CD14-positive monocyte (primary cell): ENCODE measurements at regions not wholly inside any gene's neighbourhood (a gene's known extent, or its start where the extent isn't known, plus 50 kb on each side); places are given as distances from the start of the nearest gene placed in this dataset.

Experiments used
- DNase-seq, 3 donors: peaks; one replicate each; pipeline ENCODE4 v3.0.0-alpha.2; 2011 to 2022
- H2AFZ ChIP-seq: 2 replicates; pipeline ENCODE4 v1.6.0; 2012; ENCODE audit warnings: mild to moderate bottlenecking, low read depth, low read length, inconsistent platforms; ENCODE audit not compliant: insufficient read depth, poor library complexity, severe bottlenecking
- H3K27ac ChIP-seq, 2 donors: 1 replicate in 1 of 2; 2 replicates in 1 of 2; pipeline ENCODE4 v1.5.1; 2012 to 2013; ENCODE audit warnings: low read length in 2 of 2, control low read depth in 1 of 2, inconsistent platforms in 1 of 2, low read depth in 1 of 2, mild to moderate bottlenecking in 1 of 2
- H3K27me3 ChIP-seq, 2 donors: one replicate each; pipeline versions ENCODE4 v1.6.0 to v1.6.1; 2011 to 2013; ENCODE audit warnings: low read length in 2 of 2; ENCODE audit not compliant: control insufficient read depth in 2 of 2, insufficient read depth in 2 of 2
- H3K36me3 ChIP-seq, 2 donors: replicated peaks in 1 of 2; 1 replicate in 1 of 2; 2 replicates in 1 of 2; pipeline versions ENCODE4 v1.5.1 to v1.6.1; 2012 to 2013; ENCODE audit warnings: low read length in 2 of 2, control low read depth in 1 of 2, inconsistent platforms in 1 of 2, mild to moderate bottlenecking in 1 of 2; ENCODE audit not compliant: insufficient read depth in 2 of 2, control insufficient read depth in 1 of 2
- H3K4me1 ChIP-seq, 2 donors: 1 replicate in 1 of 2; 2 replicates in 1 of 2; pipeline versions ENCODE4 v1.5.1 to v1.6.1; 2012 to 2013; ENCODE audit warnings: low read length in 2 of 2, control low read depth in 1 of 2, inconsistent platforms in 1 of 2, mild to moderate bottlenecking in 1 of 2, moderate library complexity in 1 of 2; ENCODE audit not compliant: insufficient read depth in 2 of 2, control insufficient read depth in 1 of 2
- H3K4me2 ChIP-seq: replicated peaks from 2 replicates; pipeline ENCODE3; 2012; ENCODE audit warnings: low read length, moderate library complexity, mild to moderate bottlenecking; ENCODE audit not compliant: poor library complexity, severe bottlenecking; ENCODE audit errors: extremely low read depth
- H3K4me3 ChIP-seq, 3 experiments: fragments of 200-600 bp in 1 of 3; sonication (generic) in 1 of 3; replicated peaks in 1 of 3; 1 replicate in 2 of 3; 2 replicates in 1 of 3; pipeline ENCODE4 v1.5.1; 2011 to 2013; ENCODE audit warnings: low read length in 3 of 3, mild to moderate bottlenecking in 3 of 3, control low read depth in 2 of 3, low read depth in 2 of 3, inconsistent platforms in 1 of 3, moderate library complexity in 1 of 3
- H3K79me2 ChIP-seq: 2 replicates; pipeline ENCODE4 v1.6.0; 2012; ENCODE audit warnings: mild to moderate bottlenecking, control low read depth, inconsistent platforms, low read length, moderate library complexity; ENCODE audit not compliant: insufficient read depth
- H3K9ac ChIP-seq: 2 replicates; pipeline ENCODE4 v1.6.0; 2017; ENCODE audit warnings: low read length, mild to moderate bottlenecking; ENCODE audit not compliant: insufficient read depth, poor library complexity, severe bottlenecking
- H3K9me3 ChIP-seq, 2 donors: replicated peaks in 1 of 2; 1 replicate in 1 of 2; 2 replicates in 1 of 2; pipeline versions ENCODE4 v1.5.1 to v1.6.1; 2012 to 2013; ENCODE audit warnings: low read length in 2 of 2, control low read depth in 1 of 2; ENCODE audit not compliant: control insufficient read depth in 1 of 2, insufficient read depth in 1 of 2
- H4K20me1 ChIP-seq: 2 replicates; pipeline ENCODE4 v1.6.0; 2012; ENCODE audit warnings: mild to moderate bottlenecking, low read length, control low read depth, moderate library complexity; ENCODE audit not compliant: insufficient read depth
- H3K27ac Mint-ChIP-seq, 7 donors: one replicate each; pipeline ENCODE4 v1.8.0; 2020; ENCODE audit warnings: mild to moderate bottlenecking in 7 of 7, mixed read lengths in 7 of 7, moderate library complexity in 6 of 7, inconsistent platforms in 2 of 7
- H3K27me3 Mint-ChIP-seq, 3 donors: one replicate each; pipeline ENCODE4 v1.8.0; 2021 to 2022; ENCODE audit warnings: low read depth in 3 of 3, mild to moderate bottlenecking in 3 of 3, mixed read lengths in 3 of 3, moderate library complexity in 3 of 3, inconsistent platforms in 1 of 3
- H3K36me3 Mint-ChIP-seq, 2 donors: one replicate each; pipeline ENCODE4 v1.8.0; 2020; ENCODE audit warnings: mixed read lengths in 2 of 2, inconsistent platforms in 1 of 2, mild to moderate bottlenecking in 1 of 2
- H3K4me1 Mint-ChIP-seq: one replicate; pipeline ENCODE4 v1.8.0; 2020; ENCODE audit warnings: mild to moderate bottlenecking, mixed read lengths
- H3K4me3 Mint-ChIP-seq, 2 donors: one replicate each; pipeline ENCODE4 v1.8.0; 2020; ENCODE audit warnings: mild to moderate bottlenecking in 2 of 2, mixed read lengths in 2 of 2, moderate library complexity in 1 of 2
- H3K9me3 Mint-ChIP-seq, 7 donors: one replicate each; pipeline ENCODE4 v1.8.0; 2020 to 2022; ENCODE audit warnings: mixed read lengths in 7 of 7, mild to moderate bottlenecking in 6 of 7, moderate library complexity in 6 of 7, inconsistent platforms in 2 of 7
- WGBS: methylation state at CpG from one replicate; pipeline ENCODE4 v1.1.5; 2013; ENCODE audit warnings: missing lambda C conversion rate; ENCODE audit not compliant: insufficient coverage; 5-methylcytosine and 5-hydroxymethylcytosine counted together
- intact Hi-C, 2 donors: fragments of 100-400 bp; cut with micrococcal nuclease; formaldehyde crosslinking; loops; one replicate each; pipeline versions ENCODE4 v1.15.0 to v1.15.1; 2023
- TF ChIP-seq, protein P1 (sequence below): fragments of 200-600 bp; IDR thresholded peaks from one replicate; pipeline ENCODE4 v1.8.0; 2022; ENCODE audit warnings: antibody characterized with exemption, mild to moderate bottlenecking

DNA sequence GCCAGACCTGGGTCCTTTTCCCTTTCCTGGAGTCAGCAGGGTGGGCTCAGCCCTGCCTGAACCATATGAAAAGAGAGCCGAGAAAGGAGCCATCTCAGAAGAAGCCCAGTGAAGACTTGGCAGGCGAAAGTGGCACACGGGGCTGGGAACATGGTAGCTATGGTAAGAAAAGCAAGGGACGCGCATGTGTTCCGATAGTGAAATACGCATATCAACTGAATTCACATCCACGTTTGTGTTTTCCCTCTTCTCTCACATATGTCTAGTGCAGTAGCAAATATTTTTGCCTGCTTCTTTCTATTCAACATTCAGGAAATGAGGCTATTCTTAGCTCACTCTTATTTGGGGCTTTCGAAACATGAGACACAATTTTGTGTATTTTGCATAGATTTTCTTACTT is 54.1 kb upstream of the PEG3 start:
- WGBS, result no CpG with 5 or more reads among the region's 9 CpGs
- H3K9me3 ChIP-seq, result peaks cover 82 to 93% of the 10 kb centered on the region in 2 donors
- H3K4me1 Mint-ChIP-seq, result no peaks in the 10 kb centered on the region
- TF ChIP-seq, protein P1, sequence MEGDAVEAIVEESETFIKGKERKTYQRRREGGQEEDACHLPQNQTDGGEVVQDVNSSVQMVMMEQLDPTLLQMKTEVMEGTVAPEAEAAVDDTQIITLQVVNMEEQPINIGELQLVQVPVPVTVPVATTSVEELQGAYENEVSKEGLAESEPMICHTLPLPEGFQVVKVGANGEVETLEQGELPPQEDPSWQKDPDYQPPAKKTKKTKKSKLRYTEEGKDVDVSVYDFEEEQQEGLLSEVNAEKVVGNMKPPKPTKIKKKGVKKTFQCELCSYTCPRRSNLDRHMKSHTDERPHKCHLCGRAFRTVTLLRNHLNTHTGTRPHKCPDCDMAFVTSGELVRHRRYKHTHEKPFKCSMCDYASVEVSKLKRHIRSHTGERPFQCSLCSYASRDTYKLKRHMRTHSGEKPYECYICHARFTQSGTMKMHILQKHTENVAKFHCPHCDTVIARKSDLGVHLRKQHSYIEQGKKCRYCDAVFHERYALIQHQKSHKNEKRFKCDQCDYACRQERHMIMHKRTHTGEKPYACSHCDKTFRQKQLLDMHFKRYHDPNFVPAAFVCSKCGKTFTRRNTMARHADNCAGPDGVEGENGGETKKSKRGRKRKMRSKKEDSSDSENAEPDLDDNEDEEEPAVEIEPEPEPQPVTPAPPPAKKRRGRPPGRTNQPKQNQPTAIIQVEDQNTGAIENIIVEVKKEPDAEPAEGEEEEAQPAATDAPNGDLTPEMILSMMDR, result no peak
- H3K4me1 ChIP-seq, result no peaks in the 10 kb centered on the region
- no peaks in the 10 kb centered on the region for H3K36me3 ChIP-seq
- peaks cover 30 to 95% (median 73%) of the 10 kb centered on the region in 7 donors for H3K9me3 Mint-ChIP-seq
- H3K4me3 Mint-ChIP-seq, result no peak overlapping the region
- H2AFZ ChIP-seq, result no peak overlapping the region
- no peaks in the 10 kb centered on the region for H3K36me3 Mint-ChIP-seq
- no peak overlapping the region for H3K27ac ChIP-seq
- H3K9ac ChIP-seq, result no peak overlapping the region
- no peak overlapping the region for H3K4me3 ChIP-seq
- no peaks in the 10 kb centered on the region for H3K79me2 ChIP-seq
- no peaks in the 10 kb centered on the region for H3K27me3 ChIP-seq
- intact Hi-C loops, result no loop called here
- no peak for DNase-seq
- H3K4me2 ChIP-seq, result no peak overlapping the region
- H3K27ac Mint-ChIP-seq, result no peak overlapping the region
- H3K27me3 Mint-ChIP-seq, result peaks cover 0 to 3% (median 2%) of the 10 kb centered on the region in 3 donors
- H4K20me1 ChIP-seq, result no peaks in the 10 kb centered on the region

DNA sequence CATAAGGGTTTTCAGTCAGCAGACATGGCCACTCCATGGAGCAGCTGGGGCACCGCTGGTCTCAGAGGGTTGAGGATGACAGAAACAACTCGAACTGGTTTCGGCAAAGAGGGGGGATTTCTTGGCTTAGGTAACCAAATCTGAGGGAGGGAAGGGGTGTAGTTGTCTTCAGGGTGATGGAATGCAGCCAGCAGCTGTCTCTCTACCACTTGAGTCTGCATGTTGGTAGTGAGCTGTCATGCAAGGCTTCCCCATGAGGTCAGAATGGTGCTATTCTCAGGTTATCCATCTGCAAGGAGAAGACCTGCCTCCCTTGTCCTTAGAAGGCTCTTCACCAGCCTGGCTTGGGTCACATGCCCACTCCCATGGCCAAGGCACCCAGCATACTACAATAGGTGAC is 55.6 kb upstream of the PEG3 start:
- Histone ChIP-seq H3K4me1 (no peaks in the 10 kb centered on the region), H4K20me1 (no peaks in the 10 kb centered on the region), H3K9me3 (peaks cover 87 to 95% of the 10 kb centered on the region in 2 donors), H3K36me3 (no peaks in the 10 kb centered on the region), H3K4me3 (no peak overlapping the region), H3K4me2 (no peak overlapping the region), H2AFZ (no peak overlapping the region), H3K9ac (no peak overlapping the region), H3K27me3 (no peaks in the 10 kb centered on the region), H3K27ac (no peak overlapping the region), H3K79me2 (no peaks in the 10 kb centered on the region)
- Mint-ChIP-seq H3K4me3 (no peak overlapping the region), H3K9me3 (peaks cover 27 to 89% (median 71%) of the 10 kb centered on the region in 7 donors), H3K27ac (no peak overlapping the region), H3K4me1 (no peaks in the 10 kb centered on the region), H3K27me3 (peaks cover 0 to 3% (median 2%) of the 10 kb centered on the region in 3 donors), H3K36me3 (no peaks in the 10 kb centered on the region)
- 85% methylated on average over 3 of the region's 3 CpGs for WGBS
- TF ChIP-seq, protein P1, result no peak
- no peak for DNase-seq
- intact Hi-C loops, result no loop called here
